Stimulated activated naive CD8-positive, alpha-beta T cell treated with anti-CD3 and anti-CD28 coated beads, Interleukin-15, amount 100 ng/mL, for 72 hours (primary cell): ENCODE measurements at regions not wholly inside any gene's neighbourhood (a gene's known extent, or its start where the extent isn't known, plus 50 kb on each side); places are given as distances from the start of the nearest gene placed in this dataset.

Source experiments
- ATAC-seq: fragments of 150-1000 bp; cut with Tn5 transposase; 2 replicates; pipeline ENCODE4 v1.10.0; 2021; ENCODE audit warnings: mild to moderate bottlenecking, moderate library complexity
- DNase-seq, 2 donors: peaks; one replicate each; pipeline ENCODE4 v3.0.0; 2021 to 2022
- H3K27ac Mint-ChIP-seq, 2 donors: one replicate each; pipeline ENCODE4 v1.8.0; 2022; ENCODE audit warnings: mild to moderate bottlenecking in 2 of 2, mixed read lengths in 2 of 2, moderate library complexity in 2 of 2
- H3K27me3 Mint-ChIP-seq: one replicate; pipeline ENCODE4 v1.8.0; 2022; ENCODE audit warnings: mixed read lengths
- H3K4me1 Mint-ChIP-seq: one replicate; pipeline ENCODE4 v1.8.0; 2022; ENCODE audit warnings: mild to moderate bottlenecking, mixed read lengths
- H3K4me3 Mint-ChIP-seq, 2 donors: one replicate each; pipeline ENCODE4 v1.8.0; 2022; ENCODE audit warnings: mild to moderate bottlenecking in 2 of 2, mixed read lengths in 2 of 2, moderate library complexity in 1 of 2
- H3K9me3 Mint-ChIP-seq, 2 donors: one replicate each; pipeline ENCODE4 v1.8.0; 2022; ENCODE audit warnings: mixed read lengths in 2 of 2

DNA sequence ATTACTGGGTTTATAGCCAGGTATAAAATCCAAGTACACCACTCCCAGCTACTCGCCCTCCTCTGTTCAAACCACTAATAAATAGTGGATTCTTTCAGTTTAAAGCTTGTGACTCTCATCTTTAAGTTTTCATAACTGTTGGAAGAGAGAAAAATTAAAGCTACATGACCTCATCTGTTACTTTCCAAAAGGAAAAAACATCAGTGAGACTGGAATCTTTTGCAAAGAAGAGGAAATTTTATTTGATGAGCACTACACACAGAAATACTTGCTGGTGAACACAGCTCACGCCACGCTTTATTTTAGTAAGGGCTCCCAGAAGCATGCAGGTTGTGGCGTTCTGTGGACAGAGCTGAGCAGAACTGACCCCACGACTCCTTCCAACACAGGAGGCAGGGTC is 527.0 kb upstream of the MGMT start:
- peaks cover 16% of the 10 kb centered on the region for H3K27me3 Mint-ChIP-seq
- no peak for DNase-seq
- ATAC-seq, result no peak
- H3K9me3 Mint-ChIP-seq, result peaks cover 5 to 13% of the 10 kb centered on the region in 2 donors
- no peak overlapping the region for H3K4me3 Mint-ChIP-seq
- no peak overlapping the region for H3K27ac Mint-ChIP-seq
- no peaks in the 10 kb centered on the region for H3K4me1 Mint-ChIP-seq

DNA sequence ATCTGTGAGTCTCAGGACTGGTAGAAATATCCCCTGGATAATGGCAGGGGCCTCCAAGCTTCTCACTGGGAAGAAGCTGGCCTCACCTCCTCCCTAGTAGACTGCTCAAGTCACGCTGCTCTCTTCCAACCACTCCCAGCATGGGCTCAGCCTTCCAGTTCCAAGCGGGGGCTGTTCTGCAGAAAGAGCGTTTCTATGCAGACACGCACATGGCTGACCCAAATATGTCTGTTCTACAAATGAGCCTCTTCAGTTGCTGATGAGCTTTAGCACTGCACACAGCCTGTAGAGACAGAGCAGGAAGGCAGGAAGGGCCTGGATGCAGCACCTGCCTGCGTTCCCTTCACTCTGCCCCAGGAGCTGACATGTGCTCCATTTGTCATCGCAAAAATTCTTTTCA is 523.9 kb upstream of the MGMT start:
- no peak overlapping the region for H3K27ac Mint-ChIP-seq
- H3K27me3 Mint-ChIP-seq, result peaks cover 8% of the 10 kb centered on the region
- peaks cover 14 to 32% of the 10 kb centered on the region in 2 donors for H3K9me3 Mint-ChIP-seq
- no peak overlapping the region for H3K4me3 Mint-ChIP-seq
- H3K4me1 Mint-ChIP-seq, result no peaks in the 10 kb centered on the region
- DNase-seq (no peak), ATAC-seq (no peak)

DNA sequence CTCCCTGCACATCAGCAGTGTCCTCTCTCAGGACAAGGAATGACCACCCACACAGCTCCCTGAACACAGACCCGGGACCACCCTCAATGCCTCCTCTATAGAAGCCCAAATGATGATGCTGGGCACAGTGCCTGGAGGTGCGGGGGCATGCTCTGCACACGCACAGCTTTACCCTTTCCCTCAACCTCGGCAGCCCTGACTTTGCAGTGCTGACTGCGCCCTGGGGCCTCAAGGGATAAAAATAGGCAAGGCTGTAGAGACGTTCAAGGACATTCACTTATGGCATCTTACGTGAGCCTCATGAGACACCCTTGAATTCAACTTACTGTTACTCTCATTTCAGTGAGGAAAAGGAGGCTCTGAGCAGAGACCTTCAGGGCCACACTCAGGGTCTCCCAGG is 521.6 kb upstream of the MGMT start:
- ATAC-seq, result no peak
- no peak overlapping the region for H3K4me3 Mint-ChIP-seq
- no peak for DNase-seq
- H3K27me3 Mint-ChIP-seq, result peaks cover 8% of the 10 kb centered on the region
- H3K9me3 Mint-ChIP-seq, result peaks cover 14 to 32% of the 10 kb centered on the region in 2 donors
- no peaks in the 10 kb centered on the region for H3K4me1 Mint-ChIP-seq
- no peak overlapping the region for H3K27ac Mint-ChIP-seq

DNA sequence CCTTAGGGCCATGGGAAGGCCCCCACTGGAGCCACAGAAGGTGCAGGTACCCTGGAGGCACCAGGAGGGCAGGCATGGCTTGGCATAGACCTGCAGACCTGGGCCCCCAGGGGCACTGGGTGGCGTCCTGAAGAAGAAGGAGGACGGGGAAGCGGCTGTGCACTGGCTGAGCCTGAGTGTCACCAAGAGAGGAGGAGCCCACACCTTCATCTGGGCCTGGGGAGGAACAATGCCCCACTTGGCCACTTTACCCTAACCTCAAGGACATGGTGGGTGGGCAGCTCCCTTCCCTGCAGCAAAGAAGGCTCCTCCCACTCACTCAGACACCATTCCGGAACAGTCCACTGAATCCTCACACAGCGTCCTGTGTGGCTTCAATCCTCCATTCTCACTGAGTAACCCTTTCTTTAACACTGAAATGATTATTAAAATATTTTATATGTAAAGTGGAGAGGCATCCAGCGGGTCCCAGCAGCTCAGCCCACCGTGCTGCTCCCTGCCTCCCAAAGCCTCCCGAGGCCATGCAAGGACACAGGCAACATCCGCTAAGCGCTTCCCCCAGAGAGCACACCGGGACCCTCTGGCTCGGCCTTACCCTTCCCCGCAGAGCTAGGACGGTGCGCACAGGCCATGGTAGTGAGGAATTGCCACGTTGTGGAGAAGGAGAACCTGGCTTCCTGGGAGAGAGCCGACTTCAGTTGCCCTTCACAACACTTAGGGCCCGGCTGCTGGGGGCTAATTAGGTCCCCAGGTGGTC is 516.7 kb upstream of the MGMT start:
- Mint-ChIP-seq H3K27me3 (no peaks in the 10 kb centered on the region), H3K4me3 (no peak overlapping the region), H3K4me1 (no peaks in the 10 kb centered on the region), H3K9me3 (peaks cover 9 to 17% of the 10 kb centered on the region in 2 donors), H3K27ac (no peak overlapping the region)
- DNase-seq, result no peak
- ATAC-seq, result no peak

DNA sequence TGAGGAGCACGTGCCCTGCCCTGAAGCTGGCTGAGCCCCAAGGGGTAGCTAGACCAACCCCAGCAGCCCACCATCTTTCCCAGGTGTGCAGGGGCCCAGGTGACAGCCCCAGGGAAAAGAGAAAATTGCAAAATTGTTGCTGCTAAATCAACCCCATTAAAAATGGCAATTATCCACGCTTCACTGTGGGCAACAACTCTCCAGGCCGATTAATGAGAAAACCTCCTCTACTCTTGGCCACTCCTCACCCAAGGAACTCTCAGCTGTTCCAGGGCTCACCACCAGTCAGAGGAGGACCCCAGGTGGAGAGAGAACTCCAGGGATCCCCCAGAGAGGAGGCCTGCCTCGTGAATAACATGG is 516.1 kb upstream of the MGMT start:
- H3K4me1 Mint-ChIP-seq, result no peaks in the 10 kb centered on the region
- H3K27me3 Mint-ChIP-seq, result no peaks in the 10 kb centered on the region
- ATAC-seq, result no peak

DNA sequence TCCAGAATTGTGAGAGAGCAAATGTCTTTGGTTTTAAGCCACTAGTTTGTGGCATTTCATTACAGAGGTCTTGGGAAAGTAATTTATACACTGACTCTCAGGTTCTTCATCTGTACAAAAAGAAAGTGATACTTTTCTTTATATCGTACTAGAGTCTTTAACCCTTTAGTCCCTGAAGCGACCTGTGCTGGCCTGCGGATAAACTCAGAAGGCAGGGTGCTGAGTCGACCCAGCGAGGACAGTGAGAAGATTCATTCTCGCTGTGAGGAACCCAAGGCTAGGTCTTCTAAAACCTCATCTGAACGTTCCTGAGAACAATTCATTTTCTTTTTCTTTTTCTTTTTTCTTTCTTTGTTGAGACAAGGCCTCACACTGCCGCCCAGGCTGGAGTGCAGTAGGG is 514.2 kb upstream of the MGMT start:
- no peak for ATAC-seq
- H3K9me3 Mint-ChIP-seq, result no peaks in the 10 kb centered on the region
- H3K4me3 Mint-ChIP-seq, result no peak overlapping the region
- no peak overlapping the region for H3K27ac Mint-ChIP-seq
- H3K27me3 Mint-ChIP-seq, result no peaks in the 10 kb centered on the region
- DNase-seq, result no peak
- no peaks in the 10 kb centered on the region for H3K4me1 Mint-ChIP-seq

More for the DNA sequence above, 516.1 kb upstream of the MGMT start:
- no peak for DNase-seq
- Mint-ChIP-seq H3K9me3 (peaks cover 9 to 11% of the 10 kb centered on the region in 2 donors), H3K4me3 (no peak overlapping the region), H3K27ac (no peak overlapping the region)

DNA sequence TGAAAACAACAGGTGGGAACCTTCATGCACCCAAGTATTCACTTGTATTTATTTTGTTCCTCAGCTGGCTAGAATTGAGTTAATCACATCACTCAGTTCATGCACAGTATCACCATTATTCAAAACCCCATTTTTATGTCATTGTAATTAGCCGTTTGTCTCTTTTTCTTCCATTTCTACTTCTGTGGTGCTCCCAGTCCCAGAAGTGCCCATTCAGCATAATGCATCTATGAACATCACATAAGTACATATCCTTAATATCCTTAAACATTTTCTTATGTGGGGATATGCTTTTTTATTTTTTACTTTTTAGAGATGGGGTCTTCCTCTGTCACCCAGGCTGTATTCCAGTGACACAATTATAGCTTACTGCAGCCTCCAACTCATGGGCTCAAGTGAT is 510.9 kb upstream of the MGMT start:
- DNase-seq (no peak), ATAC-seq (no peak)
- no peaks in the 10 kb centered on the region for H3K9me3 Mint-ChIP-seq

DNA sequence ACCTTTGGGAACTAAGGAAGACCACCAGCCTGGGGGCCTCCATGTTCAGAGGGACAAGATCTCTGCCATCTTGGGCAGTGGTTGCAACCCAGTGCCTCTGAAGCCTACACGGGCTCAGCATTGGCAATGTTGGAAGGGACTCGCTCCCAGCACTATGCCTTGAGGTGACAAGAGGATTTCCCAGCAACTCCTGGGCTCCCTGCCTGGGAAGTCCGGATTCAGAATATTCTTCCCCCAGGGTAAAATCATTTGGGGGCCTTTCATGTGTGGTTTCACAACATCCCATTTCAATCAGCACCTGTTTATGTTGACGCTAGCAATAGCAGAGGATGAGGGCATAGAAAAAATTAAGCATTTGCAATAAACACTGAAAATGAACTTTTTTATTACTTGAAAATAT is 509.8 kb upstream of the MGMT start:
- no peak for ATAC-seq
- H3K4me1 Mint-ChIP-seq, result no peaks in the 10 kb centered on the region
- no peaks in the 10 kb centered on the region for H3K9me3 Mint-ChIP-seq

More for the DNA sequence above, 510.9 kb upstream of the MGMT start:
- Mint-ChIP-seq H3K4me1 (no peaks in the 10 kb centered on the region), H3K27me3 (no peaks in the 10 kb centered on the region), H3K27ac (no peak overlapping the region), H3K4me3 (no peak overlapping the region)

DNA sequence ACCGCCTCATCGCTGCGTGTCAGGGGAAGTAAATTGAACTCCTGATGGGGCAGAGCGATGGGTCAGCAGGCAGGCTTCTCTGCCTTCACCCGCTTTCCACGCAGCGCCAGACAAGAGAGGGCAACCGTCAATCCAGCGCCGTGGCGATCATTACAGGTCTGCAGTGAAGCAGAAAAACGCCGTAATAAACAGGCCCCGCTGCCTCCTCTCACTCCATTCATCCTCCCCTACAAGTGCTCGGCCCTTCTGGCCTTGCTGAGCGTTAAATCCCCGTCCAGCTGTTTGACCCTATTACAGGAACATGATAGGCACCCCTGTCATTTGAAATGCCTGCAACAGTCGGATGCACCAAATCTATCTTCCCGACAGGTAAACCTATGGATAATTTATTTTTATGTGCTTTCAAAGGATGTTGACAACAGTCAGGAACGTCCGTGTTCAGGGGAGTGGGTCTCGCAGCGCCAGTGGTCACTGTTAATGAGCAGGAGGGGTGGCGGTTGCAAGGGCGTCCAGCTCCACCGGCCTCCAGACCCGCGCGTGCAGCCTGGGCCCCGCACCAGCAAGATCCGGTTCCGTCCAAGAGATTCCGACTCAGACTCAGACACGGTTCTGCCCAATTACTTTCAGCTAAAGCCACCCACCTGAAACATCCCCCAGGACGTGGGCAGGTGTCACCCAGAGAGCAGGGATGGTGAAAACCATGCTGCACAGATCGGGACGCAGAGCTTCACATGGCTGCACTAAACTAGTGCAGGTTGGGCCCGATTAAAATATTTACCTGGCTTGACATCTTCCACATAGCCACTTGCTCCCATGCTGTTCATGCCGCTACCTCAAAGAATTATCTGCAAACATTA is 508.0 kb upstream of the MGMT start:
- Mint-ChIP-seq H3K4me1 (no peaks in the 10 kb centered on the region), H3K9me3 (no peaks in the 10 kb centered on the region), H3K4me3 (no peak overlapping the region), H3K27ac (peak overlapping the region in 1 of 2 donors; percentile 63), H3K27me3 (no peaks in the 10 kb centered on the region)
- DNase-seq (no peak), ATAC-seq (no peak)

More for the DNA sequence above, 509.8 kb upstream of the MGMT start:
- Mint-ChIP-seq H3K27me3 (no peaks in the 10 kb centered on the region), H3K27ac (no peak overlapping the region), H3K4me3 (no peak overlapping the region)
- no peak for DNase-seq

DNA sequence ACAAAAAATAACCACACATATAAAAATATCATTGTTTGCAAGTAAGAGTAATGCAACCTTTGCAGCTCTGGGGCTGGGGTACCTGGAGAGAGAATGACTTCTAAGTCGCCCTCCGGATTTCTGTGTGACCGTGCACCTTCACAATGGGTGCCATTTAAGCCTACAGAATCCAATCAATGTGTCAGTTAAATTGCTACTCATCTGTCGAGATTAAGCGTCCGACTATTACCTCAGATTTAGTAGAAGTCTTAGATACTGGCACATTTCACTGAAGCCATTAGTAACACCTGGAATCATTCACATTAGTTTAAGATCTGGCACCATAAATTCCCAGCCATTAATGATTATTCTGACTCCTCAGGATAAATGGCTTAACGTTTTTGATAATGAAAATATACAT is 507.3 kb upstream of the MGMT start:
- Mint-ChIP-seq H3K27ac (no peak overlapping the region), H3K4me1 (no peaks in the 10 kb centered on the region), H3K27me3 (no peaks in the 10 kb centered on the region), H3K4me3 (no peak overlapping the region), H3K9me3 (no peaks in the 10 kb centered on the region)
- no peak for ATAC-seq
- DNase-seq, result no peak

DNA sequence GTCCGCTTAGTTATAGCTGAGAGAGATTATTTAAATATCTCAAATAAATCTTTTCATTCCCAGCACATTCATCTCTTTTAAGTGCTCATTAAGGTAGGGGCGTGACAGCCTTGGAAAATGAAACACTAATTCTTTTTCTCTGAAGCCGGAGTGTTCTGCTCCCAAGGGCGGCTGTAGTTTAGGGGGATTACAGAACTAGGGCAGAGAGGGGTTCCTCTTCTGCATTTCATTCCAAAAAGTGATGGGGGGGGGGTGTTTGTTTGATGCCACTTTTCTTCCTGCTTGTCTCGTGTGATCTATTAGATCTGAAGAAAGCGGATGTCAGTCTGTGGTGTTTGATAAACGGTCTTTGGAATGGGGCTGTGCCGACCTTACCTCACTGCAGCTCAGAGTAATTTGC is 506.5 kb upstream of the MGMT start:
- DNase-seq, result no peak
- H3K4me1 Mint-ChIP-seq, result no peaks in the 10 kb centered on the region
- H3K27ac Mint-ChIP-seq, result no peak overlapping the region
- no peaks in the 10 kb centered on the region for H3K27me3 Mint-ChIP-seq
- no peak for ATAC-seq
- H3K9me3 Mint-ChIP-seq, result no peaks in the 10 kb centered on the region
- H3K4me3 Mint-ChIP-seq, result no peak overlapping the region

DNA sequence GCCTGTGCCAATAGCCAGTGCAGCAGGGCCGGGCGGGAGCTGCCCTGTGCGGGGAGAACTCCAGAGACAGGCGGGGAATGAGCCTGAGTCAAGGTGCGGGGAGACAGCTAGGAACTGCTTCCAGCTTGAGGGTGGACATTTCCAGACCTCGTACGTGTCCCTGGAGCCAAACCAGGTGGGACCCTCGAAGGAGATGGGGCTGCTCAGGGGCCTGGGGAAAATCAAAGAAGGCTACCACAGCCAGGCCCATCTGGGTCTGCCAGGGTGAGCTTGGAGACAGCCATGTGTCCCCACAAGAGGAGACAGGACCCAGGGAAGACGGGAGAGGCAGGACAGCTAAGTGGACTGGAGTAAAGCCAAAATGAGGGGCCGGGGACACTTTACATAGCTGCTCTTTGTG is 504.9 kb upstream of the MGMT start:
- ATAC-seq, result no peak

DNA sequence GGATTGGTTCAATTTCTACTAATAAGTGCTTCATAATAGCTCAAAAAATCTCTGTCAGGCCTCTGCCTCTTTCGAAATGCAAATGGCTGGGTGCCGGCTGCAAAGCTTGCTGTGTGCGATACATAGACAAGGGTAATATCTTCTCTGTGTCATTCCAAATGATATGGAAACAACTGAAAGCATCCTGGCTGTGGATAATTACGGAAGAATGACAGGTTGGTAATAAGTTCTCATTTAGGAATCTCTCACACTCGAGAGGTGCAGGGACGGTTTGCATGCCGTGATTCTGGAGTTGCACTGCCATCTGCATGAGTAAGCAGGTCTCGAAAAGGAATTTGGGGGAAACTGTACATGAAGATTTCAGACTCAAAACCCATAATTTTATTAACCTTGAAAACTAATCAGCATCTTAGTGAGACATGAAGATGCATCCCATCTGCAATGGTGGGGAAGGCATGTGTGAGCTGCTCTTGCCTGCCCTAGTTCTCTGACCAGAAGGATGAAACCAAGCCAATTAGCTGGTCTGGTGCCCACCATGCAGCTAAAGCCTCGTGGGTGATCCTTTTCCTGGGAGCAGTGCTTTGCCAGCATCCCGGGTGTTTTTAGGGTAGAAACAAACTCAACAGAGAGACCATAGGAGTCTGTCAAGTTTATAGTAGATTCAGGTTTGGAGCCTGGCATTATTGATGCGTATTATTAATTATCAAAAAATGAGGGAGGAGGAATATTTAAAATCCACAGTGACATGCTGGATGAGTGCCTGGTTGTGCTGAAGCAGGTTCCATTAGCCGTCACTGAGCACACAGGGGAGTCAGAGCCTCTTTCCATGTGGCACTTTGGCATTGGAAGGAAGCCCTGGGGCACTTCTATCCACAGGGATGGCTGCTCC is 503.6 kb upstream of the MGMT start:
- Mint-ChIP-seq H3K27ac (no peak overlapping the region), H3K4me3 (no peak overlapping the region), H3K27me3 (no peaks in the 10 kb centered on the region), H3K9me3 (no peaks in the 10 kb centered on the region), H3K4me1 (no peaks in the 10 kb centered on the region)
- no peak for ATAC-seq
- no peak for DNase-seq

More for the DNA sequence above, 504.9 kb upstream of the MGMT start:
- Mint-ChIP-seq H3K4me3 (no peak overlapping the region), H3K4me1 (no peaks in the 10 kb centered on the region), H3K9me3 (no peaks in the 10 kb centered on the region), H3K27me3 (no peaks in the 10 kb centered on the region), H3K27ac (no peak overlapping the region)
- no peak for DNase-seq

DNA sequence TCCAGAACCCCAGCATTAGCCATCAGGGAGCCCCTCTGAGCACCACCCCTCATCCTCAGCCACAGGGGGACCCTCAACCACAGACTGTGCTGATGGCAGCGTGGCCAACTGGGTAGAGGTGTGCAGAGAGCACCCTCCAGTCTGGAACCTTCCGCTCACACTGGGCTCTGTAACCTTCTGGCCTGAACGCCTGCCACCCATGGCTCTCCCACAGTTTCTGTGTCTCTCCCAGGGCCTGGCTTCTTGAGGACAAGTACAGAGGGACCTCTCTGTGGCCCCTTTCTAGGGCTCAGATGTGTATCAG is 503.0 kb upstream of the MGMT start:
- no peak overlapping the region for H3K4me3 Mint-ChIP-seq
- H3K4me1 Mint-ChIP-seq, result no peaks in the 10 kb centered on the region
- no peak for ATAC-seq
- H3K27me3 Mint-ChIP-seq, result no peaks in the 10 kb centered on the region
- H3K27ac Mint-ChIP-seq, result no peak overlapping the region
- no peak for DNase-seq
- no peaks in the 10 kb centered on the region for H3K9me3 Mint-ChIP-seq

DNA sequence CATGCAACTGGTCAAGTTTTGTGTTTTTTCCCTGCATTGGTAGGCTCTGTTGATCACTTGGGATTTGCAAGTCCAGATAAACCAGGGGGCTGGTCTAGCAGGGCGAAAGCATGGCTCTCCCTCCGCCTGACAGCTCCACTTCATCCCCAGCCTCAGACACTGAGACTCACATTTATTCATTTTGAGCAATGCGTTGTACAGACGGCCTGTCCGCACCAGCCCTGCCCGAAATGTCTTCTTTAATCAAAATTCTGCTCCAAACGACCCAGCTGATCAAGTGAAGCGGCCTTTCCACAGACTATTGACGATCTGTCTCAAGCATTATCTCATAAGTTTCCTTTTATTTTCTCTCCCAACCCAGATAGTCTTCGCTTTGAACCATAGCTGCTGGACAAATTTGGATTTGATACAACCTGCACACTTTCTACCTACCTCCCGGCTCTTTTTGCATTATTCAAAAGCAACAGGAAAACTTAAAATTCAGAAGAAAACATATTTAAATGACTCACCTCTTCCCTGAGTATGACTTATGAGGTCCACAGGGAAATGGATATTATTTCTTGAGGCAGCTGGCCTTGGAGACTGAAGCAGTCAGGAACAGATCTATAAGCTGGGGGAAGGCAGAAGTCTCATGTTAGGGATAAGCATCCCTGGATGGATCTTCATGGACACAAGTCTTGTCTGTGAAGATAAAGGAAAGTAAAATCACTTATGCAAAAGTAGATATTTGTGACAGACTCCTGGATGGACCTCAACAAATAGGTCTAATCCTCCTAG is 498.9 kb upstream of the MGMT start:
- Mint-ChIP-seq H3K27me3 (peaks cover 11% of the 10 kb centered on the region), H3K4me3 (no peak overlapping the region), H3K4me1 (no peaks in the 10 kb centered on the region), H3K27ac (no peak overlapping the region), H3K9me3 (no peaks in the 10 kb centered on the region)
- no peak for ATAC-seq
- DNase-seq, result no peak
